Neural cell (in vitro differentiated cells): ENCODE measurements at regions not wholly inside any gene's neighbourhood (a gene's known extent, or its start where the extent isn't known, plus 50 kb on each side); places are given as distances from the start of the nearest gene placed in this dataset.

Source experiments
- H2AFZ ChIP-seq: fragments of 200-600, 300-800 bp; sonication (generic), shearing (Covaris generic); 2 replicates; pipeline ENCODE4 v1.6.0; 2014; ENCODE audit warnings: low read depth, mild to moderate bottlenecking, antibody characterized with exemption, low read length, moderate library complexity
- H3F3A ChIP-seq: fragments of 200-600 bp; shearing (Covaris generic); 2 replicates; pipeline ENCODE4 v1.6.1; 2016; ENCODE audit warnings: mild to moderate bottlenecking, moderate library complexity, mixed read lengths, antibody characterized with exemption, low read length; ENCODE audit not compliant: insufficient read depth, poor library complexity, severe bottlenecking
- H3K27ac ChIP-seq: fragments of 200-600, 300-800 bp; sonication (generic), shearing (Covaris generic); 2 replicates; pipeline ENCODE4 v1.5.1; 2014; ENCODE audit warnings: mild to moderate bottlenecking, low read length, moderate library complexity
- H3K27me3 ChIP-seq: fragments of 300-800, 200-600 bp; sonication (generic), shearing (Covaris generic); 2 replicates; pipeline ENCODE4 v1.6.0; 2014; ENCODE audit warnings: mild to moderate bottlenecking, low read depth, low read length, moderate library complexity; ENCODE audit not compliant: insufficient read depth
- H3K36me3 ChIP-seq: fragments of 300-800, 200-600 bp; sonication (generic), shearing (Covaris generic); 2 replicates; pipeline ENCODE4 v1.5.1; 2014; ENCODE audit warnings: mild to moderate bottlenecking, antibody characterized with exemption, low read length, moderate library complexity; ENCODE audit not compliant: insufficient read depth
- H3K4me2 ChIP-seq: fragments of 300-800, 200-600 bp; sonication (generic), shearing (Covaris generic); 2 replicates; pipeline ENCODE4 v1.6.0; 2014; ENCODE audit warnings: mild to moderate bottlenecking, low read length
- H3K4me3 ChIP-seq: fragments of 300-800, 200-600 bp; sonication (generic), shearing (Covaris generic); 2 replicates; pipeline ENCODE4 v1.5.1; 2014; ENCODE audit warnings: mild to moderate bottlenecking, low read length, moderate library complexity
- H3K79me2 ChIP-seq: fragments of 200-600 bp; shearing (Covaris generic); replicated peaks from 2 replicates; pipeline ENCODE4 v1.6.0; 2014; ENCODE audit warnings: mild to moderate bottlenecking, low read length, moderate library complexity; ENCODE audit not compliant: insufficient read depth
- H3K9ac ChIP-seq: fragments of 300-800, 200-600 bp; sonication (generic), shearing (Covaris generic); 2 replicates; pipeline ENCODE4 v1.6.1; 2016; ENCODE audit warnings: mild to moderate bottlenecking, low read length, mixed read lengths
- H3K9me2 ChIP-seq: fragments of 200-600 bp; shearing (Covaris generic); 2 replicates; pipeline ENCODE4 v1.6.1; 2016; ENCODE audit warnings: mild to moderate bottlenecking, low read length, mixed read lengths; ENCODE audit not compliant: insufficient read depth
- H3K9me3 ChIP-seq: fragments of 200-600, 300-800 bp; sonication (generic), shearing (Covaris generic); 2 replicates; pipeline ENCODE4 v1.6.1; 2016; ENCODE audit warnings: mild to moderate bottlenecking, mixed run types, low read length, moderate library complexity, mixed read lengths
- H4K20me1 ChIP-seq: fragments of 200-600 bp; shearing (Covaris generic); 2 replicates; pipeline ENCODE4 v1.6.1; 2016; ENCODE audit warnings: mild to moderate bottlenecking, mixed run types; ENCODE audit not compliant: insufficient read depth
- CTCF ChIP-seq: fragments of 450-650 bp; IDR thresholded peaks from 2 replicates; pipeline ENCODE4 v1.5.1; 2014; ENCODE audit warnings: antibody characterized with exemption, mild to moderate bottlenecking, moderate library complexity; ENCODE audit not compliant: poor library complexity, severe bottlenecking
- EP300 ChIP-seq: fragments of 450-650 bp; conservative IDR thresholded peaks from 2 replicates; pipeline ENCODE4 v1.6.1; 2014; ENCODE audit warnings: antibody characterized with exemption, mild to moderate bottlenecking, moderate library complexity; ENCODE audit not compliant: poor library complexity, severe bottlenecking
- EZH2 ChIP-seq: fragments of 200-600, 300-800 bp; shearing (Covaris generic), sonication (generic); IDR thresholded peaks from 2 replicates; pipeline ENCODE4 v1.6.1; 2014; ENCODE audit warnings: antibody characterized with exemption, low read length, borderline replicate concordance, mild to moderate bottlenecking; ENCODE audit not compliant: insufficient read depth, poor library complexity, severe bottlenecking
- MXI1 ChIP-seq: fragments of 450-650 bp; conservative IDR thresholded peaks from 2 replicates; pipeline ENCODE4 v1.6.1; 2014; ENCODE audit warnings: antibody characterized with exemption, mild to moderate bottlenecking; ENCODE audit not compliant: poor library complexity, severe bottlenecking
- POLR2AphosphoS5 ChIP-seq: IDR thresholded peaks from 2 replicates; pipeline ENCODE4 v1.6.1; 2012
- RAD21 ChIP-seq: fragments of 450-650 bp; conservative IDR thresholded peaks from 2 replicates; pipeline ENCODE4 v1.6.1; 2014; ENCODE audit warnings: antibody characterized with exemption, mild to moderate bottlenecking, moderate library complexity
- SMC3 ChIP-seq: fragments of 450-650 bp; conservative IDR thresholded peaks from 2 replicates; pipeline ENCODE4 v1.6.1; 2014; ENCODE audit warnings: antibody characterized with exemption, mild to moderate bottlenecking, moderate library complexity; ENCODE audit not compliant: poor library complexity
- TAF1 ChIP-seq: IDR thresholded peaks from 2 replicates; pipeline ENCODE4 v1.6.1; 2012; ENCODE audit warnings: low read depth
- TF ChIP-seq, protein P1 (sequence below): IDR thresholded peaks from 2 replicates; pipeline ENCODE4 v1.6.1; 2012; ENCODE audit warnings: borderline replicate concordance

- Histone ChIP-seq H3K27me3 (no peaks in the 10 kb centered on the region), H2AFZ (no peak overlapping the region), H3K27ac (no peak overlapping the region), H3K36me3 (no peaks in the 10 kb centered on the region), H3K9me3 (no peaks in the 10 kb centered on the region), H3F3A (peaks cover 4% of the 10 kb centered on the region), H3K4me3 (peak overlapping the region; percentile 39), H3K9ac (no peak overlapping the region), H3K9me2 (no peaks in the 10 kb centered on the region), H4K20me1 (no peaks in the 10 kb centered on the region), H3K79me2 (no peaks in the 10 kb centered on the region), H3K4me2 (no peak overlapping the region)
- no peak for TF ChIP-seq MXI1
- TF ChIP-seq CTCF = no peak
- no peak for TF ChIP-seq TAF1
- TF ChIP-seq, protein P1, sequence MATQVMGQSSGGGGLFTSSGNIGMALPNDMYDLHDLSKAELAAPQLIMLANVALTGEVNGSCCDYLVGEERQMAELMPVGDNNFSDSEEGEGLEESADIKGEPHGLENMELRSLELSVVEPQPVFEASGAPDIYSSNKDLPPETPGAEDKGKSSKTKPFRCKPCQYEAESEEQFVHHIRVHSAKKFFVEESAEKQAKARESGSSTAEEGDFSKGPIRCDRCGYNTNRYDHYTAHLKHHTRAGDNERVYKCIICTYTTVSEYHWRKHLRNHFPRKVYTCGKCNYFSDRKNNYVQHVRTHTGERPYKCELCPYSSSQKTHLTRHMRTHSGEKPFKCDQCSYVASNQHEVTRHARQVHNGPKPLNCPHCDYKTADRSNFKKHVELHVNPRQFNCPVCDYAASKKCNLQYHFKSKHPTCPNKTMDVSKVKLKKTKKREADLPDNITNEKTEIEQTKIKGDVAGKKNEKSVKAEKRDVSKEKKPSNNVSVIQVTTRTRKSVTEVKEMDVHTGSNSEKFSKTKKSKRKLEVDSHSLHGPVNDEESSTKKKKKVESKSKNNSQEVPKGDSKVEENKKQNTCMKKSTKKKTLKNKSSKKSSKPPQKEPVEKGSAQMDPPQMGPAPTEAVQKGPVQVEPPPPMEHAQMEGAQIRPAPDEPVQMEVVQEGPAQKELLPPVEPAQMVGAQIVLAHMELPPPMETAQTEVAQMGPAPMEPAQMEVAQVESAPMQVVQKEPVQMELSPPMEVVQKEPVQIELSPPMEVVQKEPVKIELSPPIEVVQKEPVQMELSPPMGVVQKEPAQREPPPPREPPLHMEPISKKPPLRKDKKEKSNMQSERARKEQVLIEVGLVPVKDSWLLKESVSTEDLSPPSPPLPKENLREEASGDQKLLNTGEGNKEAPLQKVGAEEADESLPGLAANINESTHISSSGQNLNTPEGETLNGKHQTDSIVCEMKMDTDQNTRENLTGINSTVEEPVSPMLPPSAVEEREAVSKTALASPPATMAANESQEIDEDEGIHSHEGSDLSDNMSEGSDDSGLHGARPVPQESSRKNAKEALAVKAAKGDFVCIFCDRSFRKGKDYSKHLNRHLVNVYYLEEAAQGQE = no peak
- TF ChIP-seq EP300 = no peak
- TF ChIP-seq RAD21 = no peak
- no peak for TF ChIP-seq EZH2
- no peak for TF ChIP-seq POLR2AphosphoS5
- no peak for TF ChIP-seq SMC3
Observed at GRCh38 chr11:131253656-131254151, 116.7 kb upstream of the NTM start.

DNA sequence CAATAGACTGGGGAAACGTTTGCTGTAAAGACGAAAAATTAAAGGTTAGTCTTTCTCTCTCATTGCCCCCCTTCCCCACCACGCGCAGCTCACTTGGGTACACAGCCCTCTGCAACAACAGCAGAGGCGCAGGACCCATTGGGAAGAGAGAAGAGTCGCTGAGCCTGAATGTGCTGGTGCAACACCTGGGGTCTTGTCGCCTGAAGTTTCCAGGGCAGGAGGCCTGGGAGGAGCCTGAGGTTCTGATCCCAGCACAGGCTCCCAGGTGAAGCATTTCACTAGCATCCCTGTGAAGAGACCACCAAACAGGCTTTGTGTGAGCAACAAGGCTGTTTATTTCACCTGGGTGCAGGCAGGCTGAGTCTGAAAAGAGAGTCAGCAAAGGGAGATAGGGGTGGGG, 116.2 kb upstream of the NTM start:
- H4K20me1 ChIP-seq = no peaks in the 10 kb centered on the region
- H3K4me3 ChIP-seq = no peak overlapping the region
- H3K27ac ChIP-seq = no peak overlapping the region
- H3K4me2 ChIP-seq = no peak overlapping the region
- H3K79me2 ChIP-seq = no peaks in the 10 kb centered on the region
- no peaks in the 10 kb centered on the region for H3K36me3 ChIP-seq
- no peaks in the 10 kb centered on the region for H3K27me3 ChIP-seq
- H2AFZ ChIP-seq = no peak overlapping the region
- peaks cover 4% of the 10 kb centered on the region for H3F3A ChIP-seq
- H3K9me2 ChIP-seq = no peaks in the 10 kb centered on the region
- H3K9me3 ChIP-seq = no peaks in the 10 kb centered on the region
- H3K9ac ChIP-seq = no peak overlapping the region
- TF ChIP-seq EZH2 = no peak
- TF ChIP-seq, protein P1 = no peak
- no peak for TF ChIP-seq MXI1
- TF ChIP-seq EP300 = no peak
- no peak for TF ChIP-seq RAD21
- no peak for TF ChIP-seq SMC3
- TF ChIP-seq TAF1 = no peak
- TF ChIP-seq POLR2AphosphoS5 = no peak
- TF ChIP-seq CTCF = no peak
